ENCODE measurements at regions not wholly inside any gene's neighbourhood (a gene's known extent, or its start where the extent isn't known, plus 50 kb on each side); places are given as distances from the start of the nearest gene placed in this dataset.

DNA sequence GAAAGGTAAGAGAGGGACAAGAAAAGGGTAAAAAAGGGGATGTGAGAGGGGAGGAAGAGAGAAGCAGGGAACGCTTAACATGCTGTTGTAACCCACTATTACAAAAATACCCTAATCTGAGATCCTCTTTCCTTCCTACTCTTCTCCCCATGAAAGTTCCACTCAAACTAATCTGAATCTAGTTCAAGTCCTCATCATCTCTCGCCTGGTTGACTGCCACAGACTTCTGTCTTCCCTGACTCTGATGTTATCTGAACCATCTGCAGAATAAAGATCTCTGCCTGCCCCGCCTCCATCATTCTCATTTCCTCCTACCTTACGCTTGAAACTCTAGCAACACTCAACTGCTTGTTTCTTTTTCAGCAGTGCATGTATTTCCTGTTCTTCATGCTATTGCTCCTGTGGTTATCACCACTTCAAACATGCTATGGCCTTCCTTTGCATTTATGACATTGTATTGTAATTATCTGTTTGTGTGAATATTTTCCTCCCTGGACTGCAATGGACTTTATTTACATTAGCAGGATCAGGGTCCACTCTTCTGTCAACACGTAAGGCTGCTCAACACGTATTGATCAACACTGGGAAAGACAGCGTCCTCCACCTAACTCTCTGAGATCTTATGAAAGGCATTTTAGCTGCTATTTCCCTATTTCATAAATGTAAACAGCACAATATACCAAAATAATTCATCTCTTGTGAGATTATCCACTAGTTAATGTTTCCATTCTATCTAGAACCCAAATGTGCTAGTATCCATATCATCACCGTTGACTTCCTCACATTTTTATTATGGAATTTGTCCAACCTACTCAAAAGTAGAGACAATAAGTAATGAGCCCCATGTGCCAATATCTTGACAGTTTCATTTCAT, 215.5 kb upstream of the USP25 start (continued):
- no peak for TF ChIP-seq THYN1 (CRISPR knock-in tag; IDR thresholded peaks at IDR 0.05; ENCODE audit: borderline replicate concordance, low read depth)
- peak; percentile 78; the same call in 1 of the 2 replicates for TF ChIP-seq MEF2D (CRISPR knock-in tag; IDR thresholded peaks at IDR 0.05)
- TF ChIP-seq, protein P1, sequence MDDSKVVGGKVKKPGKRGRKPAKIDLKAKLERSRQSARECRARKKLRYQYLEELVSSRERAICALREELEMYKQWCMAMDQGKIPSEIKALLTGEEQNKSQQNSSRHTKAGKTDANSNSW (CRISPR knock-in tag; IDR thresholded peaks at IDR 0.05; ENCODE audit: borderline replicate concordance) = no peak
- TF ChIP-seq SRY (CRISPR knock-in tag; IDR thresholded peaks at IDR 0.05) = no peak
- TF ChIP-seq, protein P2, sequence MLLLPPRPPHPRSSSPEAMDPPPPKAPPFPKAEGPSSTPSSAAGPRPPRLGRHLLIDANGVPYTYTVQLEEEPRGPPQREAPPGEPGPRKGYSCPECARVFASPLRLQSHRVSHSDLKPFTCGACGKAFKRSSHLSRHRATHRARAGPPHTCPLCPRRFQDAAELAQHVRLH (CRISPR knock-in tag; IDR thresholded peaks at IDR 0.05; ENCODE audit: borderline replicate concordance, low read depth) = peak; percentile 85; the same call in 1 of the 2 replicates
- peak; percentile 82; the same call in 1 of the 2 replicates for TF ChIP-seq ZKSCAN8 (CRISPR knock-in tag; IDR thresholded peaks at IDR 0.05; ENCODE audit: borderline replicate concordance)
- TF ChIP-seq, protein P3, sequence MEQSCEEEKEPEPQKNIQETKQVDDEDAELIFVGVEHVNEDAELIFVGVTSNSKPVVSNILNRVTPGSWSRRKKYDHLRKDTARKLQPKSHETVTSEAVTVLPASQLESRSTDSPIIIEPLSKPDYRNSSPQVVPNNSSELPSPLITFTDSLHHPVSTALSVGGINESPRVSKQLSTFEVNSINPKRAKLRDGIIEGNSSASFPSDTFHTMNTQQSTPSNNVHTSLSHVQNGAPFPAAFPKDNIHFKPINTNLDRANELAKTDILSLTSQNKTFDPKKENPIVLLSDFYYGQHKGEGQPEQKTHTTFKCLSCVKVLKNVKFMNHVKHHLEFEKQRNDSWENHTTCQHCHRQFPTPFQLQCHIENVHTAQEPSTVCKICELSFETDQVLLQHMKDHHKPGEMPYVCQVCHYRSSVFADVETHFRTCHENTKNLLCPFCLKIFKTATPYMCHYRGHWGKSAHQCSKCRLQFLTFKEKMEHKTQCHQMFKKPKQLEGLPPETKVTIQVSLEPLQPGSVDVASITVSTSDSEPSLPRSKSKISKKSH (CRISPR knock-in tag; IDR thresholded peaks at IDR 0.05; ENCODE audit: borderline replicate concordance) = no peak
- TF ChIP-seq MIER3 (CRISPR knock-in tag; IDR thresholded peaks at IDR 0.05; ENCODE audit: borderline replicate concordance) = peak; percentile 82
- TF ChIP-seq ZBTB42 (CRISPR knock-in tag; IDR thresholded peaks at IDR 0.05) = no peak
- TF ChIP-seq FOXC1 (CRISPR knock-in tag; IDR thresholded peaks at IDR 0.05; ENCODE audit: borderline replicate concordance) = no peak
- TF ChIP-seq ZNF878 (CRISPR knock-in tag; IDR thresholded peaks at IDR 0.05) = peak; percentile 93
- 0 out of 2 replicates have a peak, but pooled peaks have one; percentile 61 for TF ChIP-seq ZNF772 (CRISPR knock-in tag; IDR thresholded peaks at IDR 0.05)
- TF ChIP-seq, protein P4, sequence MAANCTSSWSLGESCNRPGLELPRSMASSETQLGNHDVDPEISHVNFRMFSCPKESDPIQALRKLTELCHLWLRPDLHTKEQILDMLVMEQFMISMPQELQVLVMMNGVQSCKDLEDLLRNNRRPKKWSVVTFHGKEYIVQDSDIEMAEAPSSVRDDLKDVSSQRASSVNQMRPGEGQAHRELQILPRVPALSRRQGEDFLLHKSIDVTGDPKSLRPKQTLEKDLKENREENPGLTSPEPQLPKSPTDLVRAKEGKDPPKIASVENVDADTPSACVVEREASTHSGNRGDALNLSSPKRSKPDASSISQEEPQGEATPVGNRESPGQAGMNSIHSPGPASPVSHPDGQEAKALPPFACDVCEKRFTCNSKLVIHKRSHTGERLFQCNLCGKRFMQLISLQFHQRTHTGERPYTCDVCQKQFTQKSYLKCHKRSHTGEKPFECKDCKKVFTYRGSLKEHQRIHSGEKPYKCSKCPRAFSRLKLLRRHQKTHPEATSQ (CRISPR knock-in tag; IDR thresholded peaks at IDR 0.05; ENCODE audit: borderline replicate concordance) = peak; percentile 72; the same call in 1 of the 2 replicates
- peak; percentile 47; the same call in 1 of the 2 replicates for TF ChIP-seq SPEN (CRISPR knock-in tag; IDR thresholded peaks at IDR 0.05; ENCODE audit: low read depth)
- TF ChIP-seq, protein P5, sequence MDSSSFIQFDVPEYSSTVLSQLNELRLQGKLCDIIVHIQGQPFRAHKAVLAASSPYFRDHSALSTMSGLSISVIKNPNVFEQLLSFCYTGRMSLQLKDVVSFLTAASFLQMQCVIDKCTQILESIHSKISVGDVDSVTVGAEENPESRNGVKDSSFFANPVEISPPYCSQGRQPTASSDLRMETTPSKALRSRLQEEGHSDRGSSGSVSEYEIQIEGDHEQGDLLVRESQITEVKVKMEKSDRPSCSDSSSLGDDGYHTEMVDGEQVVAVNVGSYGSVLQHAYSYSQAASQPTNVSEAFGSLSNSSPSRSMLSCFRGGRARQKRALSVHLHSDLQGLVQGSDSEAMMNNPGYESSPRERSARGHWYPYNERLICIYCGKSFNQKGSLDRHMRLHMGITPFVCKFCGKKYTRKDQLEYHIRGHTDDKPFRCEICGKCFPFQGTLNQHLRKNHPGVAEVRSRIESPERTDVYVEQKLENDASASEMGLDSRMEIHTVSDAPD (CRISPR knock-in tag; IDR thresholded peaks at IDR 0.05) = no peak
- TF ChIP-seq CC2D1A (CRISPR knock-in tag; IDR thresholded peaks at IDR 0.05) = 0 out of 2 replicates have a peak, but pooled peaks have one; percentile 30
- TF ChIP-seq SALL2 (CRISPR knock-in tag; IDR thresholded peaks at IDR 0.05) = no peak
- peak; percentile 94 for TF ChIP-seq TBX3 (IDR thresholded peaks at IDR 0.05; ENCODE audit: borderline replicate concordance)
- TF ChIP-seq GTF2F1 (IDR thresholded peaks at IDR 0.05; ENCODE audit: low read length) = no peak
- TF ChIP-seq ELF3 (CRISPR knock-in tag; IDR thresholded peaks at IDR 0.05) = peak; percentile 95
- peak; percentile 69; the same call in 1 of the 2 replicates for TF ChIP-seq ETV5 (CRISPR knock-in tag; IDR thresholded peaks at IDR 0.05; ENCODE audit: borderline replicate concordance)
- TF ChIP-seq, protein P6, sequence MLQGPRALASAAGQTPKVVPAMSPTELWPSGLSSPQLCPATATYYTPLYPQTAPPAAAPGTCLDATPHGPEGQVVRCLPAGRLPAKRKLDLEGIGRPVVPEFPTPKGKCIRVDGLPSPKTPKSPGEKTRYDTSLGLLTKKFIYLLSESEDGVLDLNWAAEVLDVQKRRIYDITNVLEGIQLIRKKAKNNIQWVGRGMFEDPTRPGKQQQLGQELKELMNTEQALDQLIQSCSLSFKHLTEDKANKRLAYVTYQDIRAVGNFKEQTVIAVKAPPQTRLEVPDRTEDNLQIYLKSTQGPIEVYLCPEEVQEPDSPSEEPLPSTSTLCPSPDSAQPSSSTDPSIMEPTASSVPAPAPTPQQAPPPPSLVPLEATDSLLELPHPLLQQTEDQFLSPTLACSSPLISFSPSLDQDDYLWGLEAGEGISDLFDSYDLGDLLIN (CRISPR knock-in tag; IDR thresholded peaks at IDR 0.05; ENCODE audit: borderline replicate concordance) = no peak
- TF ChIP-seq ZNF619 (CRISPR knock-in tag; IDR thresholded peaks at IDR 0.05) = no peak
